ENCODE measurements at regions not wholly inside any gene's neighbourhood (a gene's known extent, or its start where the extent isn't known, plus 50 kb on each side); places are given as distances from the start of the nearest gene placed in this dataset.

DNA sequence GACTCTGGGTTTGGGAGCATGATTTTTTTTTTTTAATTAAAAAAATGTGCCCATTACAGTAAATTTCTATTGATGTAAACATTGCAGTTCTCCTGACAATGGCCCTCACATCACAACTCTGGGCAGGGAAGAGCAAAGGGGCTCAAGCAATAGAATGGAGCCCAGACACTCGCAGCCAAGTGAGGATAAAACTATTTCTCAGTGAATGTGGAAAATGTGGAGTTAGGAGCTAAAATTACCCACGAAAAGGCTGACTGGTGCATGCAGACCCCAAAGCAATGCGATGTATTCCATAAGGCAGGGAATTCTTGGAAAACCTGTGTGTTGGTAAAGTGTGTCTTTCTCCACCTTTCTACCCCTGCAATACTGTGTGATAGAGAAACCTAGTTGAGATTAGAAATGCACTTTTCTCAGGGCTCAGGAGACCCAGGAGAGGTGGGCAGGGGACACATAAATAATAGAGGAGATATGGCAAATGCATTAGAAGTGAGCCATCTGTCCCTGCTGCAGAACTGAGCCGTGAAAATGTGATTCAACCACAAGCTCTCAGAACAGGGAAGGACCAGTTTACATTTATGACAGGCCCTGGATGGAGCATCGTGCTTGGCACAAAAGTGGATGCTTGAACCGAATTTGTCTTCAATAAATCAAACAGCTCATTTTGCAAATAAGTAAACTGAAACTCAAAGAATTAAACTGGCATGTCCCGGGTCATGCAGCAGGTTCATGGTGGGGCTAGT, 100.1 kb downstream of the MYCN start:
- no peak overlapping the region for H3K4me3 ChIP-seq (ENCODE audit: low read length)
- no peaks in the 10 kb centered on the region for H3K27me3 ChIP-seq (ENCODE audit: insufficient read depth, low read length)
- no peak overlapping the region for H2AFZ ChIP-seq (ENCODE audit: low read depth, low read length)
- no peaks in the 10 kb centered on the region for H3K9me3 ChIP-seq (ENCODE audit: low read length)
- H3K4me1 ChIP-seq (ENCODE audit: insufficient read depth, low read length) = peaks cover 12% of the 10 kb centered on the region
- H3K36me3 ChIP-seq (ENCODE audit: insufficient read depth, low read length) = no peaks in the 10 kb centered on the region

- no peaks in the 10 kb centered on the region for H3K36me3 ChIP-seq (ENCODE audit: insufficient read depth, low read length)
- peaks cover 12% of the 10 kb centered on the region for H3K4me1 ChIP-seq (ENCODE audit: insufficient read depth, low read length)
- no peaks in the 10 kb centered on the region for H3K9me3 ChIP-seq (ENCODE audit: low read length)
Measured at GRCh38 chr2:16039823-16040222, 99.5 kb downstream of the MYCN start.

GRCh38 chr2:16039055-16039454, 98.7 kb downstream of the MYCN start:
- Histone ChIP-seq H2AFZ (ENCODE audit: low read depth, low read length) (no peak overlapping the region), H3K4me1 (ENCODE audit: insufficient read depth, low read length) (peaks cover 12% of the 10 kb centered on the region), H3K4me3 (ENCODE audit: low read length) (no peak overlapping the region), H3K36me3 (ENCODE audit: insufficient read depth, low read length) (no peaks in the 10 kb centered on the region), H3K9me3 (ENCODE audit: low read length) (no peaks in the 10 kb centered on the region), H3K27me3 (ENCODE audit: insufficient read depth, low read length) (no peaks in the 10 kb centered on the region)

More at GRCh38 chr2:16039823-16040222, 99.5 kb downstream of the MYCN start:
- H2AFZ ChIP-seq (ENCODE audit: low read depth, low read length) = no peak overlapping the region
- no peak overlapping the region for H3K4me3 ChIP-seq (ENCODE audit: low read length)
- H3K27me3 ChIP-seq (ENCODE audit: insufficient read depth, low read length) = no peaks in the 10 kb centered on the region

GRCh38 chr2:16038621-16039020, 98.3 kb downstream of the MYCN start:
- Histone ChIP-seq H3K4me3 (ENCODE audit: low read length) (no peak overlapping the region), H3K27me3 (ENCODE audit: insufficient read depth, low read length) (no peaks in the 10 kb centered on the region)

DNA sequence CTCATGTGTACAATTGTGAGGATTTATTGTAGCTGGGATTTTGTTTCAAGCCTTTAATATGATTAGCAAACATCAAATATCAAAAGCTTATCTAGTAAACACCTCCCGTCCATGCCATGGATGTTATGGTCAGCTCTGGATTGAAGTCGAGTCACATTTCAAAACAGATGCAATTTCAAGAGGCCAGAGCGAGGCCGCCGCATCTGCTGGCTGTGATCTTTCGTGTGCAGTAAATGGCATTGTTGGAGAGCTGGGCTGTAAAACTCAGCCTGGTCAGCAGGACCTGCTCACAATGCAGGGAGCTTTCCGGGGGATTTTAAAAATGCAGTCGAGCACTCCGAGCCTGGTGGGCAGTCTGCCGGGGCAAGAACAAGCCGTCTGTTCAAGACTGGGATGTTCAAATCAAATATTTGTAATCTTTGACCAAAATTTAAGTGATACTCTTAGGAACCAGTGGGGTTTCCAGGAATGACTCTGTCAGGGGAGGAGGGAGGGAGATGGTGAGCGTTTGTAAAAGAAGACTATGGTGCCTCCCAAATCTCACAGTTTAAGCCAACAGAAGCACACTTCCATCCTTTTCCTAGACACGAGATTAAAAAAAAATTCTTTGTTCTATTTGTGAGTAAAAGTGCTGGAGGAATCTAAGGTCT, 97.6 kb downstream of the MYCN start:
- H2AFZ ChIP-seq (ENCODE audit: low read depth, low read length) = peak overlapping the region; percentile 58
- H3K36me3 ChIP-seq (ENCODE audit: insufficient read depth, low read length) = no peaks in the 10 kb centered on the region
- peaks cover 12% of the 10 kb centered on the region for H3K4me1 ChIP-seq (ENCODE audit: insufficient read depth, low read length)
- no peaks in the 10 kb centered on the region for H3K9me3 ChIP-seq (ENCODE audit: low read length)
- peak overlapping the region; percentile 10 for H3K4me3 ChIP-seq (ENCODE audit: low read length)
- H3K27me3 ChIP-seq (ENCODE audit: insufficient read depth, low read length) = no peaks in the 10 kb centered on the region

More at GRCh38 chr2:16038621-16039020, 98.3 kb downstream of the MYCN start:
- no peak overlapping the region for H2AFZ ChIP-seq (ENCODE audit: low read depth, low read length)
- no peaks in the 10 kb centered on the region for H3K9me3 ChIP-seq (ENCODE audit: low read length)
- peaks cover 12% of the 10 kb centered on the region for H3K4me1 ChIP-seq (ENCODE audit: insufficient read depth, low read length)
- H3K36me3 ChIP-seq (ENCODE audit: insufficient read depth, low read length) = no peaks in the 10 kb centered on the region

DNA sequence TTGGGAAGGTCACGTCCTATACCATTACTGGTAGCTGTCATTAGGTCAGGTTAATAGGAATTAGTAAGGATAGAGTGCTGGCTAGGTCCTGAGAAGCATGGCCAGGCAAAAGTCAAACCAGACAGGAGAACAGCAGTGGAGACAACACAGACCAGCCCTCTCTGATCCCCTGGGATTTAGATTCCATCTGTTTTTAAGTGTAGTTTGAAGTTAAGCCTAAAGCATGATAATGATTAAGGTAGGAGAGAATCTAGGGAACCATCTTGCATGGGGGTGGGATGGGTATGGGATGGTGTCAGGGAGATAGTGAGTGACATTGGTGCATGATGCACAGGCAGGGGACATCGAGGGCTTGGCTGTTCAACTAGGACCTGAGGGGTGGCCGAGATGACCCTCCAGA, 96.6 kb downstream of the MYCN start:
- no peaks in the 10 kb centered on the region for H3K27me3 ChIP-seq (ENCODE audit: insufficient read depth, low read length)
- H2AFZ ChIP-seq (ENCODE audit: low read depth, low read length) = no peak overlapping the region
- no peaks in the 10 kb centered on the region for H3K36me3 ChIP-seq (ENCODE audit: insufficient read depth, low read length)
- peaks cover 17% of the 10 kb centered on the region for H3K4me1 ChIP-seq (ENCODE audit: insufficient read depth, low read length)
- no peaks in the 10 kb centered on the region for H3K9me3 ChIP-seq (ENCODE audit: low read length)
- no peak overlapping the region for H3K4me3 ChIP-seq (ENCODE audit: low read length)

GRCh38 chr2:16035747-16036745, 95.7 kb downstream of the MYCN start:
- no peaks in the 10 kb centered on the region for H3K27me3 ChIP-seq (ENCODE audit: insufficient read depth, low read length)
- H3K4me1 ChIP-seq (ENCODE audit: insufficient read depth, low read length) = peaks cover 27% of the 10 kb centered on the region
- no peaks in the 10 kb centered on the region for H3K9me3 ChIP-seq (ENCODE audit: low read length)
- H2AFZ ChIP-seq (ENCODE audit: low read depth, low read length) = no peak overlapping the region
- no peak overlapping the region for H3K4me3 ChIP-seq (ENCODE audit: low read length)
- H3K36me3 ChIP-seq (ENCODE audit: insufficient read depth, low read length) = no peaks in the 10 kb centered on the region

DNA sequence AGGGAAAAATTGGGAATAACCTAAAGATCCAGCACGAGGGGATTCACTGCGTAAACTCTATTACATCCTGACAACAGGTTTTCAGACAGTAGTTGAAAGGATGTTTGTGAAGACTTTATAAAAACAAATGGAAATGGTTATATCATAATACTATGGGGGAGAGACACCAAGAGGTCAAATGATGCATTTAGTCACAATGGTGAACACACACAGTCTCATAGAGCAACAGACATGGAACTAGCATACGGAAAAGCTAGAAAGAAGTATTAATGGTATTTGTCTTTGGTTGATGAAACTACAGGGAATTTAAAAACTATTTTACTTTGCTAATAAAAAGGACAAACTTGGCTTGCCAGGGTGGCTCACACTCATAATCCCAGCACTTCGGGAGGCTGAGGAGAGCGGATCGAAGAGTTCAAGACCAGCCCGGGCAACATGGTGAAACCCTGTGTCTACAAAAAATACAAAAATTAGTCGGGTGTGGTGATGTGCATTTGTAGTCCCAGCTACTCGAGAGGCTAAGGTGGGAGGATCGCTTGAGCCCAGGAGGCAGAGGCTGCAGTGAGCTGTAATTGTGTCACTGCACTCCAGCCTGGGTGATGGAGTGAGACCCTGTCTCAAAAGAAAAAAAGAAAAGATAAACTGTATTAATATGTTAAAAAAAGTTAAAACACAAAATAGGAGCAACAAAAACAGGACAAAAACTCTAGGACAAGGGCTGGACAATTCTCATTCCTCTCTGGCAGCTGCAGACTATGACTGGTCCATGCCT, 94.8 kb downstream of the MYCN start:
- peaks cover 35% of the 10 kb centered on the region for H3K4me1 ChIP-seq (ENCODE audit: insufficient read depth, low read length)

GRCh38 chr2:16034151-16034974, 94.0 kb downstream of the MYCN start:
- Histone ChIP-seq H3K4me1 (ENCODE audit: insufficient read depth, low read length) (peaks cover 39% of the 10 kb centered on the region), H2AFZ (ENCODE audit: low read depth, low read length) (no peak overlapping the region), H3K4me3 (ENCODE audit: low read length) (no peak overlapping the region), H3K27me3 (ENCODE audit: insufficient read depth, low read length) (no peaks in the 10 kb centered on the region), H3K9me3 (ENCODE audit: low read length) (no peaks in the 10 kb centered on the region), H3K36me3 (ENCODE audit: insufficient read depth, low read length) (no peaks in the 10 kb centered on the region)

More for the DNA sequence above, 94.8 kb downstream of the MYCN start:
- Histone ChIP-seq H3K4me3 (ENCODE audit: low read length) (no peak overlapping the region), H3K36me3 (ENCODE audit: insufficient read depth, low read length) (no peaks in the 10 kb centered on the region), H3K9me3 (ENCODE audit: low read length) (no peaks in the 10 kb centered on the region), H2AFZ (ENCODE audit: low read depth, low read length) (no peak overlapping the region), H3K27me3 (ENCODE audit: insufficient read depth, low read length) (no peaks in the 10 kb centered on the region)

DNA sequence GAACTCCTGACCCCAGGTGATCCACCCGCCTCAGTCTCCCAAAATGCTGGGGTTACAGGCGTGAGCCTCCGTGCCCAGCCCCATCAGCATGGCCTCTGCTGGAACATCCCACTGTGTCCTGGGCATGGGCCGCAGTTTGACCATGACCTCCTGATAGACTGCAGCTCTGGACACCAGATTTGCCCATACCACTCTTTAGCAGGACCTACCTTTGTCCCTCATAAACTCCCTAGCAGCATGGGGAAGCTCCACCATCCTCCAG, 92.6 kb downstream of the MYCN start:
- Histone ChIP-seq H3K4me1 (ENCODE audit: insufficient read depth, low read length) (peaks cover 33% of the 10 kb centered on the region), H3K9me3 (ENCODE audit: low read length) (no peaks in the 10 kb centered on the region), H3K27me3 (ENCODE audit: insufficient read depth, low read length) (no peaks in the 10 kb centered on the region), H2AFZ (ENCODE audit: low read depth, low read length) (no peak overlapping the region), H3K36me3 (ENCODE audit: insufficient read depth, low read length) (no peaks in the 10 kb centered on the region), H3K4me3 (ENCODE audit: low read length) (no peak overlapping the region)

GRCh38 chr2:16032282-16033031, 92.1 kb downstream of the MYCN start:
- Histone ChIP-seq H3K36me3 (ENCODE audit: insufficient read depth, low read length) (no peaks in the 10 kb centered on the region), H3K4me3 (ENCODE audit: low read length) (no peak overlapping the region), H2AFZ (ENCODE audit: low read depth, low read length) (no peak overlapping the region), H3K9me3 (ENCODE audit: low read length) (no peaks in the 10 kb centered on the region), H3K27me3 (ENCODE audit: insufficient read depth, low read length) (no peaks in the 10 kb centered on the region), H3K4me1 (ENCODE audit: insufficient read depth, low read length) (peaks cover 28% of the 10 kb centered on the region)

Measured in neuron (in vitro differentiated cells).